ENCODE measurements at regions not wholly inside any gene's neighbourhood (a gene's known extent, or its start where the extent isn't known, plus 50 kb on each side); places are given as distances from the start of the nearest gene placed in this dataset.

DNA sequence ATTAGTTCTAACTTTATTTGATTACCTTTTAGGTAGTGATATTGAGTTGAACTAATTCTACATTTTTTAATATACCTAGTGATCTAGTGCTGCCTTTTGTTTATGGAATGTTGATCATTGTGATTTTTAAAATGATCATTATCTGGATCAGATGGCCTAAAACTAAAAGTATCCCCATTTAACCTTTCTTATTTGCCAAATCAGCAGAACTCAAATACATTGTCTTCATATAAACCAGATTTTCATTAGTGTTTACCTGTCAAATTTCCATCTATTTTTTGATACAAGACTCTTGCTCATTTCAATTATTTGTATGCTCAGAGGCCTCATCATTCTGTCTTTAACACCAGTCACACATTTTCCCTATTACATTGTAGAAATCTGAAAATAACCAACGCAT is 441.2 kb downstream of the PTPRC start:
- TF ChIP-seq, protein P1, sequence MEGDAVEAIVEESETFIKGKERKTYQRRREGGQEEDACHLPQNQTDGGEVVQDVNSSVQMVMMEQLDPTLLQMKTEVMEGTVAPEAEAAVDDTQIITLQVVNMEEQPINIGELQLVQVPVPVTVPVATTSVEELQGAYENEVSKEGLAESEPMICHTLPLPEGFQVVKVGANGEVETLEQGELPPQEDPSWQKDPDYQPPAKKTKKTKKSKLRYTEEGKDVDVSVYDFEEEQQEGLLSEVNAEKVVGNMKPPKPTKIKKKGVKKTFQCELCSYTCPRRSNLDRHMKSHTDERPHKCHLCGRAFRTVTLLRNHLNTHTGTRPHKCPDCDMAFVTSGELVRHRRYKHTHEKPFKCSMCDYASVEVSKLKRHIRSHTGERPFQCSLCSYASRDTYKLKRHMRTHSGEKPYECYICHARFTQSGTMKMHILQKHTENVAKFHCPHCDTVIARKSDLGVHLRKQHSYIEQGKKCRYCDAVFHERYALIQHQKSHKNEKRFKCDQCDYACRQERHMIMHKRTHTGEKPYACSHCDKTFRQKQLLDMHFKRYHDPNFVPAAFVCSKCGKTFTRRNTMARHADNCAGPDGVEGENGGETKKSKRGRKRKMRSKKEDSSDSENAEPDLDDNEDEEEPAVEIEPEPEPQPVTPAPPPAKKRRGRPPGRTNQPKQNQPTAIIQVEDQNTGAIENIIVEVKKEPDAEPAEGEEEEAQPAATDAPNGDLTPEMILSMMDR (IDR thresholded peaks at IDR 0.05; ENCODE audit: insufficient read depth in 1 of 2, low read depth in 1 of 2, low read length in 1 of 2, severe bottlenecking in 1 of 2, unreplicated experiment in 1 of 2): no peak
- Mint-ChIP-seq H3K9me3 (ENCODE audit: unreplicated experiment) (no peaks in the 10 kb centered on the region), H3K27me3 (ENCODE audit: insufficient read depth, unreplicated experiment) (peaks cover 4% of the 10 kb centered on the region), H3K4me1 (ENCODE audit: low read depth, unreplicated experiment) (no peaks in the 10 kb centered on the region), H3K4me3 (ENCODE audit: unreplicated experiment) (no peak overlapping the region), H3K27ac (ENCODE audit: unreplicated experiment) (no peak overlapping the region), H3K36me3 (ENCODE audit: insufficient read depth, unreplicated experiment) (no peaks in the 10 kb centered on the region)
- ChIA-PET CTCF (no interaction called here), POLR2A (no interaction called here)
- Histone ChIP-seq H3K36me3 (ENCODE audit: control insufficient read depth, insufficient read depth, low read length) (no peaks in the 10 kb centered on the region; the same call in 1 of the 2 replicates), H3K4me3 (ENCODE audit: low read depth, low read length) (no peak overlapping the region), H3K9me3 (no peaks in the 10 kb centered on the region), H3K27me3 (replicated peaks; ENCODE audit: control insufficient read depth, insufficient read depth, low read length) (no peaks in the 10 kb centered on the region; the same call in 1 of the 2 replicates), H3K4me1 (no peaks in the 10 kb centered on the region)
- BruUV-seq (replicated peaks): no TSS peak
- intact Hi-C loops (cut with micrococcal nuclease; ENCODE audit: unreplicated experiment): no loop called here
- no peak for DNase-seq

DNA sequence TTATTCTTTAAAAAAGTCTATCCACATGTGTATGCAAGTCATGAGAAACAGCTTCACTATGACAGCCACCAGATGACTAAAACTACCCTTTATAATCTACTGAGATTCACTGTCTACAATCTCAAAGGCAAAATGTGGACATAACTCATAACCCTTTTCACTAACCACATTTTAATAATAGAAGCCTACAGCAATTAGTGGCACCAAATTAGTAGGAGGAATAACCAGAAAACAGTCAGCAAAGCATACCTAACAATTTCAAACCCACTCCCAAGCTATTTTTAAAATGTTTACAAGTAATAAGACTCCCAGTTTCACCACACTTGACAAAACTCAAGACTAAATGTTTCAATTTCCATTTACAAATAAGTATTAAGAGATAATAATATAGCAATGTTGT is 442.9 kb downstream of the PTPRC start:
- Mint-ChIP-seq H3K4me1 (ENCODE audit: low read depth, unreplicated experiment) (no peaks in the 10 kb centered on the region), H3K4me3 (ENCODE audit: unreplicated experiment) (no peak overlapping the region), H3K9me3 (ENCODE audit: unreplicated experiment) (no peaks in the 10 kb centered on the region), H3K27ac (ENCODE audit: unreplicated experiment) (no peak overlapping the region), H3K36me3 (ENCODE audit: insufficient read depth, unreplicated experiment) (no peaks in the 10 kb centered on the region), H3K27me3 (ENCODE audit: insufficient read depth, unreplicated experiment) (peaks cover 4% of the 10 kb centered on the region)
- Histone ChIP-seq H3K27me3 (replicated peaks; ENCODE audit: control insufficient read depth, insufficient read depth, low read length) (no peaks in the 10 kb centered on the region; the same call in 1 of the 2 replicates), H3K9me3 (no peaks in the 10 kb centered on the region), H3K4me1 (no peaks in the 10 kb centered on the region), H3K36me3 (ENCODE audit: control insufficient read depth, insufficient read depth, low read length) (no peaks in the 10 kb centered on the region; the same call in 1 of the 2 replicates), H3K4me3 (ENCODE audit: low read depth, low read length) (no peak overlapping the region)
- TF ChIP-seq, protein P1 (IDR thresholded peaks at IDR 0.05; ENCODE audit: insufficient read depth in 1 of 2, low read depth in 1 of 2, low read length in 1 of 2, severe bottlenecking in 1 of 2, unreplicated experiment in 1 of 2): no peak
- CTCF ChIA-PET: no interaction called here
- POLR2A ChIA-PET: no interaction called here
- DNase-seq: no peak
- intact Hi-C loops (cut with micrococcal nuclease; ENCODE audit: unreplicated experiment): no loop called here
- no TSS peak for BruUV-seq (replicated peaks)

DNA sequence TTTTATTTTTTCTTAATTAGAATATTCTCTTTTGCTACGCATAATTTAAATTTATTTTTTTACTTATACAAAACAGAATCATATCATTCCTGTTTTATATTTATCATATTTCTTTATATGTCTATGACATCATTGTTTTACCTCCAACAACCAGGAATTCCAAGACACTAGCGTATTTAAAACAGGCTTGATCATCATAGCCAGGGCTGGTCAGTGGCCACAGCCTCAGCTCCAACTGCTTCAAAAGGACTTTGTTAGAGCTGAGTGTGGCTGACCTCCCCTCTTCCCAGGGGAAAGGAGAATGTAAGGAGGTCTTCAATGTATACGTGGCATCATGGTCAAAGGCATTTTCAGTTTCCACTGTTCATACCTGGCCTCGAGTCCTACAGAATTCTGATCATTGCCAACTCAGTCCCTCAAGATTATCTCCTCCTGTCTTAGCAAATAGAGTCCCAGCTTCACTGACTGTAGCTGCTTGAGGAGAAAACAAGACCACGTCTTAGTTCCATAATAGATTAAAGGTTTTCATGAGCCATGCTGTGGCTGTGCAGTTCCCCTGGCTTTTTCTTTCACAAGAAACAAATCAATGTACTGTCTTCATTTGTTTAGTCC is 444.0 kb downstream of the PTPRC start:
- Histone ChIP-seq H3K27me3 (replicated peaks; ENCODE audit: control insufficient read depth, insufficient read depth, low read length) (no peaks in the 10 kb centered on the region; the same call in 1 of the 2 replicates), H3K4me3 (ENCODE audit: low read depth, low read length) (no peak overlapping the region), H3K4me1 (no peaks in the 10 kb centered on the region), H3K36me3 (ENCODE audit: control insufficient read depth, insufficient read depth, low read length) (no peaks in the 10 kb centered on the region; the same call in 1 of the 2 replicates), H3K9me3 (no peaks in the 10 kb centered on the region)
- intact Hi-C loops (cut with micrococcal nuclease; ENCODE audit: unreplicated experiment): no loop called here
- Mint-ChIP-seq H3K27me3 (ENCODE audit: insufficient read depth, unreplicated experiment) (peaks cover 5% of the 10 kb centered on the region), H3K4me3 (ENCODE audit: unreplicated experiment) (no peak overlapping the region), H3K9me3 (ENCODE audit: unreplicated experiment) (no peaks in the 10 kb centered on the region), H3K4me1 (ENCODE audit: low read depth, unreplicated experiment) (no peaks in the 10 kb centered on the region), H3K36me3 (ENCODE audit: insufficient read depth, unreplicated experiment) (no peaks in the 10 kb centered on the region), H3K27ac (ENCODE audit: unreplicated experiment) (no peak overlapping the region)
- no peak for DNase-seq
- POLR2A ChIA-PET: no interaction called here
- TF ChIP-seq, protein P1 (IDR thresholded peaks at IDR 0.05; ENCODE audit: insufficient read depth in 1 of 2, low read depth in 1 of 2, low read length in 1 of 2, severe bottlenecking in 1 of 2, unreplicated experiment in 1 of 2): no peak
- BruUV-seq (replicated peaks): no TSS peak
- CTCF ChIA-PET: no interaction called here

All from Caco-2 (cell line).